KBM-7 (cell line): ENCODE measurements at regions not wholly inside any gene's neighbourhood (a gene's known extent, or its start where the extent isn't known, plus 50 kb on each side); places are given as distances from the start of the nearest gene placed in this dataset.

Experiments used
- DNase-seq: peaks from one replicate; pipeline ENCODE4 v3.0.0-alpha.2; 2015
- in situ Hi-C: fragments of 300-500 bp; cut with MboI; formaldehyde crosslinking; loops from 2 replicates; pipeline ENCODE4 v1.14.3; 2020; ENCODE audit warnings: low sequenced_read_pairs, low pct_unique_long_range_greater_than_20kb, mixed read lengths

DNA sequence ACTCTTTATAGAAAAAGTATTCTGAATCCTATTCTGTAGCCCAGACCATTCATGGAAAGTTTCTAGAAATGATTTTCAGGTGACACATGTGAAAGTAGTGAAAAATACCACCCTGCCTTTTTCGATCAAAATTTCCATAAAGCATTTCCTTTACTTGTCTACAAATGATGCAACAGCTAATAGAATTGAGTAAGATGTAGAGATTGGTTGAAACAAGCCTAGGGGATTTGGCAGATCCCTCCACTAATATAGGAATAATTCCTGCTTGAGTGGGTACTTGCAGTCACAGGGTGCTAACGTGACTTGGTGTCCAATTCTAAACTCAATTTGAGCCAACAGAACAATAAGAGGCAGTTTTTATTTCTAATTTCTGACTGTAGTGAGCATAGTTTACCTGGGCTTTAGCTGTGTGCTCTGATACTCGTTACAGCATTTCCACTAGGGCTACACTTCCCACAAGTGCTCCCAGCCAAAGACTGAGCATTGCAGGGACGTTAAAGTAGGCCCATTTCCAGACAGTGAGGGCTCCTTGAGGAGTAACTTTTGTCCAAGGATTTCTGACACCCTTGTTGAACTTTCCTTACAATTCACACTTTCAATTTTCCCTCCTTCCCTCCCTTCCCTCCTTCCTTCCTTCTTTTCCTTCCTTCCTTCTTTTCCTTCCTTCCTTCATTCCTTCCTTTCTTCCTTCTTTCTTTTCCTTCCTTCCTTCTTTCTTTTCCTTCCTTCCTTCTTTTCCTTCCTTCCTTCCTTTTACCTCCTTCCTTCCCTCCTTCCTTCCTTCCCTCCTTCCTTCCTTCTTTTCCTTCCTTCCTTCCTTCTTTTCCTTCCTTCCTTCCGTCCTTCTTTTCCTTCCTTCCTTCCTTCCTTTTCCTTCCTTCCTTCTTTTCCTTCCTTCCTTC, 53.9 kb upstream of the TP63 start:
- in situ Hi-C loops: no loop called here
- DNase-seq: no peak

DNA sequence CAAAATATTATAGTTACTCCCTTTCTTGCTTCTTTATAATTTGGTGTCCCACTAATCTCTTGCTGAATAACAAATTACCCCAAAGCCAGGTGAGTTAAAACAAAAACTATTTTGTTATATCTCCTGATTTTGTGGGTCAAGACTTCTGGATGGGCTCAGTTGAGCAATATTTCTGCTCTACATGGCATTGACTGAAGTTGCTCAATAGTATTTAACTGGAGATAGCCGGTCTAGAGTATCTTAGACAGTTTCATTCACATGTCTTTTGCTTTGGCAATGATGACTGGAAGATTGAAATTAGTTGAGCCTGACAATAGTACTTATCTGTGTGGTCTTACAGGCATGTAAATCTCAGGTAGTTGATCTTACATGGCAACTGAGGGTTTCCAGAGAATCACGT, 51.0 kb upstream of the TP63 start:
- no peak for DNase-seq
- in situ Hi-C loops: no loop called here
